Lung (tissue), 11 donors: ENCODE measurements at regions not wholly inside any gene's neighbourhood (a gene's known extent, or its start where the extent isn't known, plus 50 kb on each side); places are given as distances from the start of the nearest gene placed in this dataset.

Source experiments
- ATAC-seq: fragments of 200-7000 bp; cut with Tn5 transposase; one replicate; pipeline ENCODE4 v1.9.1; 2020; ENCODE audit warnings: moderate number of reproducible peaks; ENCODE audit not compliant: insufficient read depth, low FRiP score
- DNase-seq, 3 donors: peaks; one replicate each; pipeline ENCODE4 v3.0.0-alpha.2; 2013 to 2017
- H3K27ac ChIP-seq, 2 donors: one replicate each; pipeline ENCODE4 v1.5.1; 2013; ENCODE audit warnings: mild to moderate bottlenecking in 2 of 2, moderate library complexity in 2 of 2, control low read depth in 1 of 2, inconsistent platforms in 1 of 2, low read depth in 1 of 2, low read length in 1 of 2
- H3K27me3 ChIP-seq, 3 donors: one replicate each; pipeline ENCODE4 v1.5.1; 2013; ENCODE audit warnings: low read length in 2 of 3; ENCODE audit not compliant: control insufficient read depth in 3 of 3, insufficient read depth in 3 of 3
- H3K36me3 ChIP-seq, 4 donors: one replicate each; pipeline ENCODE4 v1.5.1; 2013; ENCODE audit warnings: low read length in 4 of 4, mild to moderate bottlenecking in 1 of 4, moderate library complexity in 1 of 4; ENCODE audit not compliant: control insufficient read depth in 4 of 4, insufficient read depth in 4 of 4
- H3K4me1 ChIP-seq, 5 donors: one replicate each; pipeline ENCODE4 v1.5.1; 2013; ENCODE audit warnings: low read length in 5 of 5, mild to moderate bottlenecking in 2 of 5, moderate library complexity in 1 of 5; ENCODE audit not compliant: control insufficient read depth in 5 of 5, insufficient read depth in 5 of 5
- H3K4me3 ChIP-seq: one replicate; pipeline ENCODE4 v1.5.1; 2013; ENCODE audit warnings: mild to moderate bottlenecking, control low read depth, moderate library complexity
- H3K9ac ChIP-seq, 2 donors: one replicate each; pipeline ENCODE4 v1.5.1; 2013; ENCODE audit warnings: low read length in 2 of 2, control low read depth in 1 of 2; ENCODE audit not compliant: insufficient read depth in 1 of 2
- H3K9me3 ChIP-seq, 4 donors: one replicate each; pipeline ENCODE4 v1.5.1; 2013; ENCODE audit warnings: low read length in 3 of 4, mild to moderate bottlenecking in 1 of 4, moderate library complexity in 1 of 4; ENCODE audit not compliant: control insufficient read depth in 4 of 4, insufficient read depth in 3 of 4
- WGBS, 2 donors: extraction: QIAGEN DNeasy Blood & Tissue Kit; methylation state at CpG; one replicate each; pipeline ENCODE4 v1.1.7; 2013; 5-methylcytosine and 5-hydroxymethylcytosine counted together
- TF ChIP-seq, protein P1 (sequence below): IDR thresholded peaks from 2 replicates; pipeline ENCODE4 v1.5.1; 2012; ENCODE audit warnings: mild to moderate bottlenecking; ENCODE audit errors: control extremely low read depth, extremely low read depth
- donor health status: control.
- donor health status: control.
- donor health status: Bipolar disorder and iron deficiency.
- donor health status: healthy.
- donor health status: DM: yes; HTN: yes; CAD: no.

DNA sequence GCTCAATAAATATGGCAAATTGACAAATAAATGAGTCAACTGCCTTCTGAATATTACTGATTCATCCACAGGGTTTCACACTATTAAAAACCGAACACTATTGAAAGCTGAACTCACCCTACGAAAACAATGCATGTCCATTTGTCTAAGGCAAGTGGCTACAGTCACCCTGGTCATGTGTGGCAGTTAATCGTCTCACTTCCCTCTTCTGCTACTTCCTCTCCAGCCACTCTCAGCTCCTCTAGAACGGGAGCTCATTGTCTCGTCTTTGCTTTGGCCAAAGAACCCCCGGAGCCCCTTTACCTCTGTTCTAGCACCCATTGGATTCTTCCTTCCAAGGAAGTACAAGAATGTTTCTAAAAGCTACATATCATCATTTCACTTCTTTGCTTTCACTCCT lies 74.4 kb upstream of the ZNF599 start:
- ATAC-seq (no peak), DNase-seq (no peak)
- 71 to 82% methylated on average over 6 of the region's 6 CpGs for WGBS, 2 donors
- Histone ChIP-seq H3K4me3 (no peak overlapping the region), H3K9ac (no peak overlapping the region), H3K36me3 (no peaks in the 10 kb centered on the region), H3K4me1 (no peaks in the 10 kb centered on the region), H3K27ac (no peak overlapping the region), H3K27me3 (no peaks in the 10 kb centered on the region), H3K9me3 (peaks cover 0 to 3% (median 0%) of the 10 kb centered on the region in 4 donors)
- TF ChIP-seq, protein P1, sequence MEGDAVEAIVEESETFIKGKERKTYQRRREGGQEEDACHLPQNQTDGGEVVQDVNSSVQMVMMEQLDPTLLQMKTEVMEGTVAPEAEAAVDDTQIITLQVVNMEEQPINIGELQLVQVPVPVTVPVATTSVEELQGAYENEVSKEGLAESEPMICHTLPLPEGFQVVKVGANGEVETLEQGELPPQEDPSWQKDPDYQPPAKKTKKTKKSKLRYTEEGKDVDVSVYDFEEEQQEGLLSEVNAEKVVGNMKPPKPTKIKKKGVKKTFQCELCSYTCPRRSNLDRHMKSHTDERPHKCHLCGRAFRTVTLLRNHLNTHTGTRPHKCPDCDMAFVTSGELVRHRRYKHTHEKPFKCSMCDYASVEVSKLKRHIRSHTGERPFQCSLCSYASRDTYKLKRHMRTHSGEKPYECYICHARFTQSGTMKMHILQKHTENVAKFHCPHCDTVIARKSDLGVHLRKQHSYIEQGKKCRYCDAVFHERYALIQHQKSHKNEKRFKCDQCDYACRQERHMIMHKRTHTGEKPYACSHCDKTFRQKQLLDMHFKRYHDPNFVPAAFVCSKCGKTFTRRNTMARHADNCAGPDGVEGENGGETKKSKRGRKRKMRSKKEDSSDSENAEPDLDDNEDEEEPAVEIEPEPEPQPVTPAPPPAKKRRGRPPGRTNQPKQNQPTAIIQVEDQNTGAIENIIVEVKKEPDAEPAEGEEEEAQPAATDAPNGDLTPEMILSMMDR, result no peak

DNA sequence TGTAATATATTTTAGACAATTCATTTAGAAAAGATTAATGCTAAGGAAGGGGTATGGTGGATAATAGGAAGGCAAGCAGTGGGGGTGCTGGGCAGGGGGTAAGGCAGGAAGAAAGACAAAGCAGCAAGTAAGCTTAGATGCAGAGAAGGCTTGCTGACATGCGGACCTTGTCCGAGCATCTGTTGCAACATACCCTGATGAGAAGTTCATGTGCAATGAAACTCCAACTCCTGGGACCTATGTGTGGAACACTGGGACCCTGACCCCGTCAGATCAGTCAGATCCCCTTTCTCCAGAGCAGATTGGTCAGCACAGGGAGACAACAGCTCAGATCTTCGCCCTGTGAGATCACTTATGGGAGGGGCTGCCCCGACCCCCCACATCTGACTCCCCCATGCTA lies 71.3 kb upstream of the ZNF599 start:
- H3K36me3 ChIP-seq, result no peaks in the 10 kb centered on the region
- ATAC-seq (no peak), DNase-seq (no peak)
- H3K4me1 ChIP-seq, result peaks cover 0 to 2% (median 0%) of the 10 kb centered on the region in 5 donors
- no peak overlapping the region for H3K9ac ChIP-seq
- no peaks in the 10 kb centered on the region for H3K27me3 ChIP-seq
- no peak overlapping the region for H3K27ac ChIP-seq
- no peaks in the 10 kb centered on the region for H3K9me3 ChIP-seq
- H3K4me3 ChIP-seq, result no peak overlapping the region
- TF ChIP-seq, protein P1, result no peak
- WGBS, 2 donors, result 84 to 88% methylated on average over 5 of the region's 5 CpGs

DNA sequence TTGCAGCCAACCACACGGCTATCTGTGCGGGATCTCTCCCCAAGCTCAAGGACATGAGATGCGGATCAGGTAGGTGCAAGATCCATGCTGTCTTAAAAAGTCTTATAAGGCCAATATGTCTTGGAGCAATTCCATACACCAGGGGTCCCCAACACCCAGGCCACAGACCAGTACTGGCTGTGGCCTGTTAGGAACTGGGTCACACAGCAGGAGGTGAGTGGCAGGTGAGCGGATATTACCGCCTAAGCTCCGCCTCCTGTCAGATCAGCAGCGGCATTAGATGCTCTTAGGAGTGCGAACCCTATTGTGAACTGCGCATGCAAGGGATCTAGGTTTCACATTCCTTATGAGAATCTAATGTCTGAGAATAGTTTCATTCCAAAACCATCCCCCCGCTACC lies 68.8 kb upstream of the ZNF599 start:
- Histone ChIP-seq H3K27me3 (peaks cover 0 to 7% (median 0%) of the 10 kb centered on the region in 3 donors), H3K9ac (no peak overlapping the region), H3K4me3 (no peak overlapping the region), H3K27ac (no peak overlapping the region), H3K4me1 (peaks cover 0 to 7% (median 0%) of the 10 kb centered on the region in 5 donors), H3K36me3 (no peaks in the 10 kb centered on the region), H3K9me3 (peaks cover 0 to 2% (median 0%) of the 10 kb centered on the region in 4 donors)
- WGBS, 2 donors, result 89 to 95% methylated on average over 10 of the region's 10 CpGs
- no peak for DNase-seq
- TF ChIP-seq, protein P1, result no peak
- ATAC-seq, result no peak

DNA sequence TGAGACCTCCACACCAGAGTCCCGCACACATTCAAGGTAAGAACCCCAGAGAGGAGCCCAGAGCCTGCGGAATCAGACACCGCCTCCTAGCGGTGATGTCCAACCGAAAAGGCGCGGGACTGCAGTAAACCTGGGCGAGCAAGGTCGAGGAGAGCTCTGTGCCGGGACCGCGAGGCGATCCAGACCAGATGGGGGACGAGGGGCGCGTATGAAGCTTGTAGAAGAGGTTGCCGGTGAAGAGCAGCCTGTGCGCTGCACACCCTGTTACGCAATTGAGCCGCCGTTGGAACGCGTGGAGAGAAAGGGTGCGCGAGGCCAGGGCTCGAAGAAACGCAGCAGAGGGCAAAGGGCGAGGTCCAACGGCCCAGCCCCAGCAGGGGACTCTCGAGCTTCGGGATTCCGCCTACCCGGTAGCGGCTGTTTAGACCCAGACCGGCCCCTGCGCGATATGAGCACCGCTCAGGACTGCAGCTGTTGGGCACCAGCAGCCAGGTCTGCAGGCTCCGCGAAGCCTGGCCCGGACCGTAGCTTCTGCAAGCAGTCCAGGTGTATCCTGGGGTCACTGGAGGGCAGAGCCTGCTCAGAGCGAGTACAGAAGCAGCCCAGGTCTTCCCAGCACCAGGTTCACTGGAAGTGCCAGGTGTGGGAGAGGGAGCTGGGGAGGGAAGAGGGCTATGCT lies 65.9 kb upstream of the ZNF599 start:
- DNase-seq (peak in 2 of 3 donors; percentile 9 to 31), ATAC-seq (no peak)
- Histone ChIP-seq H3K27me3 (peaks cover 0 to 7% (median 4%) of the 10 kb centered on the region in 3 donors), H3K4me3 (no peak overlapping the region), H3K27ac (peak overlapping the region in 1 of 2 donors; percentile 80), H3K9ac (no peak overlapping the region), H3K9me3 (peaks cover 0 to 2% (median 0%) of the 10 kb centered on the region in 4 donors), H3K36me3 (no peaks in the 10 kb centered on the region), H3K4me1 (peaks cover 0 to 9% (median 0%) of the 10 kb centered on the region in 5 donors)
- TF ChIP-seq, protein P1, result no peak
- 21 to 43% methylated on average over 43 of the region's 43 CpGs for WGBS, 2 donors
